ENCODE measurements at regions not wholly inside any gene's neighbourhood (a gene's known extent, or its start where the extent isn't known, plus 50 kb on each side); places are given as distances from the start of the nearest gene placed in this dataset.

GRCh38 chr13:63853816-63854215 lies 2438.2 kb upstream of the PCDH20 start:
- Histone ChIP-seq H3K4me1 (ENCODE audit: insufficient read depth) (no peaks in the 10 kb centered on the region), H3K27ac (ENCODE audit: low read depth) (no peak overlapping the region), H3K4me3 (no peak overlapping the region), H3K4me2 (no peak overlapping the region), H3K9me2 (ENCODE audit: insufficient read depth) (no peaks in the 10 kb centered on the region), H4K20me1 (replicated peaks; ENCODE audit: insufficient read depth) (no peaks in the 10 kb centered on the region), H3F3A (replicated peaks; ENCODE audit: low read depth) (no peaks in the 10 kb centered on the region), H2AFZ (no peak overlapping the region), H3K27me3 (ENCODE audit: insufficient read depth) (no peaks in the 10 kb centered on the region), H3K79me2 (replicated peaks; ENCODE audit: insufficient read depth) (no peaks in the 10 kb centered on the region), H3K36me3 (ENCODE audit: insufficient read depth) (no peaks in the 10 kb centered on the region)
- no peaks in the 10 kb centered on the region for H3K36me3 Mint-ChIP-seq (ENCODE audit: low read depth)
- no peak overlapping the region for H3K4me3 Mint-ChIP-seq
- H3K27ac Mint-ChIP-seq: no peak overlapping the region
- H3K4me1 Mint-ChIP-seq: no peaks in the 10 kb centered on the region
- H3K9me3 Mint-ChIP-seq: no peaks in the 10 kb centered on the region
- TF ChIP-seq ZNF331 (CRISPR knock-in tag; IDR thresholded peaks at IDR 0.05; ENCODE audit: low read depth): no peak
- no peak for TF ChIP-seq NANOG (IDR thresholded peaks at IDR 0.05; ENCODE audit: borderline replicate concordance)
- no peak for TF ChIP-seq EZH2phosphoT487 (IDR thresholded peaks at IDR 0.05; ENCODE audit: unreplicated experiment)
- TF ChIP-seq REST (IDR thresholded peaks at IDR 0.05; ENCODE audit: unreplicated experiment): no peak
- no peak for TF ChIP-seq ZNF462 (CRISPR knock-in tag; IDR thresholded peaks at IDR 0.05)
- no peak for TF ChIP-seq CTCF (conservative IDR thresholded peaks at IDR 0.05; ENCODE audit: low read depth in 2 of 2)
- no peak for TF ChIP-seq ZNF114 (CRISPR knock-in tag; IDR thresholded peaks at IDR 0.05)
- no peak for TF ChIP-seq EZH2 (IDR thresholded peaks at IDR 0.05; ENCODE audit: low read depth, unreplicated experiment)
- no peak for ATAC-seq
- H3K27me3 Mint-ChIP-seq (ENCODE audit: insufficient read depth, low read depth, poor library complexity): peaks cover under 1% of the 10 kb centered on the region
- no peak for DNase-seq (ENCODE audit: low spot score)

All from GM23338 (cell line).